Stimulated activated naive CD4-positive, alpha-beta T cell treated with Interleukin-2 at 50 U/mL for 16 hours (primary cell): ENCODE measurements at regions not wholly inside any gene's neighbourhood (a gene's known extent, or its start where the extent isn't known, plus 50 kb on each side); places are given as distances from the start of the nearest gene placed in this dataset.
"Not testable (repeated sequence)": the region's sequence is repeated elsewhere in the genome, so short reads cannot be mapped to it uniquely, and the experiment has no call there.

Experiments used
- DNase-seq: peaks from one replicate; lab custom pipeline; 2025; lab: John Stamatoyannopoulos, UW

DNA sequence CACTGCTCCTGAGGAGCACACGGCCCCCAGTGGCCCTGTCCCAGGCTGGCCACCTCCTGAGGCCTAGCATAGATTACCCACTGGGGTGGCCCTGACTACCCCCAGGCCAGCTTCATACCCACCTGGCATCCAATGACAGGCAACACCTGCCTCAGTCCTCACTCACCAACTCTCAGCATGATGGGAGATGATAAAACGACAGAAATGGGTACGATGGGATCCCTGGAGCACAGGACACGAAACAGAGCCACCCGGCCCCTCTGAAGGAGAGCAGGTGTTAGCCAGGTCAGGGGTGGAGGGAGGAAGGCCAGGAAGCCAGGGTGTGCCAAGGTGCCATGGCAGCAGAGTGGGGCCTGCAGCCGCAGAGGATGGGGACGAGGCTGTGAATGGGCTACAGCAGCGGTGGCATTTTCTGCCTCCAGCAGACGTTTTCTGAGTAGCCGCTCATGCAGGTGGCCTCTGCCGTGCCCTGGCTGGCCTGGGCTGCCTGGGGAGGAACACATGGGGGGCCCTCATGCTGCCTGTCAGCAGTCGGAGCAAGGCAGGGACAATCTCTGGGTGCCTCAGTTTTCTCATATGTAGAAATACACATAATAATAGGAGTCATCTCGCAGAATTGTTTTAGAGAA, 50.2 kb upstream of the FGF3 start:
- no peak for DNase-seq

GRCh38 chr11:69870766-69871165, 51.5 kb upstream of the FGF3 start:
- no peak for DNase-seq

DNA sequence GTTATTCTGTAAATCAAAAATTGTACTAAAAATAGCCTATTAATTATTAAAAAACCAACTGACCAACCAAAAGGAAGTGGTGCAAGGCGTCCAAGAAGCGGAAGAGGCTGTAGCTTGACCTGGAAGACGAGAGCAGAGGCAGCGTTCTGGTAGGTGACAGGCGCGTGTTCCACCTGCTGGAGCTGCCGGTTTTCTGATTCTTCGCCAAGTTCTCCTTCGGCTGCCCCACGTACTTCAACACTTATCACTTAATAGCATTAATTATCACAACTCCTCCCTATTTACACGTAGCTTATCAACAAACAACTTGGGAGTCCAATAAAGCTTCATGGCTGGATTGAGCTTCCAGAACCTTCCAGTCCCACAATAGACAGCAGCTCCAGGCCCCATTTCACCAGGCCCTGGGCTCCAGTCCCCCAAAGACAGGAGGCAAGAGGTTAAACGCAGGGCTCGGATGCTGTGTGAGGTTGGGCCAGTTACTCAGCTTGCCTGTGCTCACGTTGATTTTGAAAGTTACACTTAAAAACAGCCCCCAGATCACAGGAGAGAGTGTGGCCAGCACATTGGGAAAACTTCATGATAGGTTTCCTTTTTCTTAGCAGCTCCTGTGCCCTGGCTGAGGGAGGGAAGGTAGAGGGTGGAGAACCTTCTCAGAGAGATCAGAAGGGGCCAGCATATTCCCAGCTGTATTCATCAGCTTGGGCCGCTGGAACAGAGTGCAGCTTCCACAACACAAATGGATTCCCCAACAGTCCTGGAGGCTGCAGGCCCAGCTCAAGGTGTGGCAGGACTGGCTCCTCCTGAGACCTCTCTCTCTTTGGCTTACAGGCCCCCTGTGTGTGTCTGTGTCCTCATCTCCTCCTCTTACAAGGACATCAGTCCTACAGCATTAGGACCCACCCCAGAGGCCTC, 54.2 kb upstream of the FGF3 start:
- no peak for DNase-seq

- DNase-seq = no peak
Observed at GRCh38 chr11:69874178-69874983, 55.2 kb upstream of the FGF3 start.

GRCh38 chr11:69874984-69875624, 55.9 kb upstream of the FGF3 start:
- DNase-seq = no peak

DNA sequence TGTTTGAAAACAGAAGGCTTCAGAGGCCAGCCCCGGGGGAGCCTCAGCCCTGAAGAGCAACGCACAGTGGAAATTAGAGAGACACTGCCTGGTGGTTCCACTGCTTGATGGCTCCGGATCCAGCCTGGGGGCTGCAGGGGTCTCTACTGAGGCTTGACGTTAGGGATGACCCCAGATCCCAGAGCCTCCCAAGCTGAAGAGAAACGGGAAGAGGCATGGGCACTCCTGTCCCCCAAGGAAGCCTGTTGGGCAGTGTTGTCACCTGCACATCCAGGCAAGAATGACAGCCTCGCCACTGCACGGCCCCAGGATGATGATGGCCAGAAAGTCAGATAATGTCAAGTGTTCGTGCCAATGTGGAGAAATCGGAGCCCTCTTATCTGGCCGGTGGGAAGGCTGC, 56.8 kb upstream of the FGF3 start:
- no peak for DNase-seq

GRCh38 chr11:69877235-69877634, 58.0 kb upstream of the FGF3 start:
- DNase-seq = no peak

- DNase-seq = not testable (repeated sequence)
Observed at GRCh38 chr11:69877704-69878103, 58.5 kb upstream of the FGF3 start.

DNA sequence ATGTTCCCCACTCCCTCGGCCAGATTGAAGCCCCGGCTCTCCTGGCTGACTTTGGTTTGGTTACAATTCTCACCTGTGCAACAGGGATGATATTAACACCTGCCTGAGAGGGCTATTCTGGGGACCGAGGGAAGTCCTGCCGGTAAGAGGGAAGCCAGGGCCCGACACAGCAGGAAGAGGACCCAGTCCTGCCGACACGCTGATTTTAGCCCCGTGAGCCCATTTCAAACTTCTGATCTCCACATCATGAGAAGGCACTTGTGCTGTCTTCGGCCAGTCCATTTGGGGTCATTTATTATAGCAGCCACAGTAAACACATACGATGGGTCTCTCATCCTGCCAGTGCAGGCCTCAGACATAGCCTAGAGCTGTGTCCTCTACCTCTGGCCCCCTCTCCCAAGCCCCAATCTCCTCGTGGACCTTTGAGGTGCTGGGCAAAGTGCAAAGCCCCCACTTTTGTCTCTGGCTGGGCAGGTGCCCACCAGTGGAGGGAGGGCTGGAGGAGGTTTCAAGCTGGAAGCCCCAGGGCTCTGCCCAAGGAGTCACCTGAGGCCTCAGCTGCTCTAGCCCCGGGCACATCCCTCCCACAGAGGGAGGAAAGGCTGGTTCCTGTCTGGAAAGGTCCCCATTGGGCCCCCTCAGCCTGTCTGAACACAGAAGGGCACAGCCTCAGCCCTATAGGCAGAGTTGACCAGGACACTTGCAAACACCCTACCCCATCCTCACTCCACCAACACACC, 59.1 kb upstream of the FGF3 start:
- DNase-seq = no peak

DNA sequence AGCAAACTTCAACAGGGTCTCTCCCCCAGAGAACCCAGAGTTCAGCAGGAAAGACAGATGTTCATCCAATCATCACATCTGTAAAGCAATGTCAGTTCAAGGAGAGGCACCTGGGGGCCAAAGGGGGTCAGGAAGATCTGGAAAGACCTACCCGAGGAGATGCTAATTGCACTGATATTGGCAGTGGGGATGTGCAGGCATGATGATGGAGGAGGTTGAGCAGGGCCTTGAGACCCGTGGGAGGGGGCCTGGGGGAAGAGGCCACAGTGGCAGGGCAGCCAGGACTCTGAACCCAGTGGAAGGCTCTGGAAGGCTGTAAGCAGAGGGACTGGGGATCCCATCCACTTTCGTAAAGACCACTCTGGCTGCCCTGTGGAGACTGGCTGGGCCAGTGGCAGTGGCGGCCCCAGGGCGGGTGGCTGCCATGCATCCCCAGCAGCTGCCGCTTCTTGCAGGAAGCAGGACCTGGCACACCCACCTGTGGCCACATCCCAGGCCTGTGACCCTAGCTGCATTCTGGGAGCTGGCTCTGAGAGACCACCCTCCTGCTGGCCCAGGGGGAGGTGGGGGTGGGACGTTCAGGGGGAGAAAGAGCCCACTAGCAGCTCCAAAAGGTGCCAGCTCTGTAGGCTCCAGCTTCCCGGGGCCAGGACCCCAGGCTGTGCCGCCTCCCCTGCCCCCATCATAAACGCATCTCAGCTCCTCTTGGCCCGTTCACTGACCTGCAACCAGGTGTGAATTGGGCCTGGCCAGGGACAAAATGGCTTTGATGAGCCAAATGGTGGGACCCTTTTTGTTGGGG, 59.9 kb upstream of the FGF3 start:
- no peak for DNase-seq

- DNase-seq = no peak
Observed at GRCh38 chr11:69879729-69880005, 60.5 kb upstream of the FGF3 start.

DNA sequence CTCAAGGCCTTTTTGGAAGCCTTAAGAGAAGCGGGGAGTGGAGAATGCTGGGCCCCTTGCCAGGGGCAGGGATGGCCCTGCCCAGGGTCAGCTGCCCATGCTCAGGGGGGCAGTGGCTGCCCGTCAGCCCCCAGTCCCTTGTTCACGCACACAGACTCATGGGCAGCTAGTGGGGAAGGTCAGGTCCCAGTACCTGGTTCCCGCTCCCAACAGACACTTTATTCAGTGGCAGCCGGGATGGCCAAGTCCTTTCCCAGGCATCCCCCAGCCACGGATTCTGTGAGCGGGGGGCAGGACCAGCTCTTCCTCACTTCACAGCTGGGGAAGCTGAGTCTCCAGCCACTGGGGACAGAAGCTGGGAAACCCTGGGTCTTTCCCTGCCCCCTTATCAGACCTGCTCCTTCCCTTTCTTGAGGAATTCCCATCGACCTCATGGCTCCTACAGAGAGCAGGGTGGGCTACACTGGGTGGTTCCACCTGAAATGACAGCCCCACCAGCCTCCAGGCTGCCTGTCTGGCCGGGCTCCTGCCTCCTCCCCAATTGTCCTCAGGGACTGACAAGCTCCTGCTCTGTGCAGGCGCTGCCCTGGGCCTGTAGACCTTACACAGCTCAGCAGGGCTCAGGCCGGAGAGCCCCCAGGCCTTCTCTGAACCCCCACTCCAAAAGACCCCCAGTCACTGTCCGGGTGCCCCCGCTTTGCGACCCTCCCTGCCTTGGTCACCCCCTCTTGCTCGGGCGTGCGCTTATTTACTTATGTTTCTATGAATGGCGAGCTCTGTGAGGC, 61.0 kb upstream of the FGF3 start:
- DNase-seq = no peak

GRCh38 chr11:69880826-69881445, 61.7 kb upstream of the FGF3 start:
- DNase-seq = no peak

DNA sequence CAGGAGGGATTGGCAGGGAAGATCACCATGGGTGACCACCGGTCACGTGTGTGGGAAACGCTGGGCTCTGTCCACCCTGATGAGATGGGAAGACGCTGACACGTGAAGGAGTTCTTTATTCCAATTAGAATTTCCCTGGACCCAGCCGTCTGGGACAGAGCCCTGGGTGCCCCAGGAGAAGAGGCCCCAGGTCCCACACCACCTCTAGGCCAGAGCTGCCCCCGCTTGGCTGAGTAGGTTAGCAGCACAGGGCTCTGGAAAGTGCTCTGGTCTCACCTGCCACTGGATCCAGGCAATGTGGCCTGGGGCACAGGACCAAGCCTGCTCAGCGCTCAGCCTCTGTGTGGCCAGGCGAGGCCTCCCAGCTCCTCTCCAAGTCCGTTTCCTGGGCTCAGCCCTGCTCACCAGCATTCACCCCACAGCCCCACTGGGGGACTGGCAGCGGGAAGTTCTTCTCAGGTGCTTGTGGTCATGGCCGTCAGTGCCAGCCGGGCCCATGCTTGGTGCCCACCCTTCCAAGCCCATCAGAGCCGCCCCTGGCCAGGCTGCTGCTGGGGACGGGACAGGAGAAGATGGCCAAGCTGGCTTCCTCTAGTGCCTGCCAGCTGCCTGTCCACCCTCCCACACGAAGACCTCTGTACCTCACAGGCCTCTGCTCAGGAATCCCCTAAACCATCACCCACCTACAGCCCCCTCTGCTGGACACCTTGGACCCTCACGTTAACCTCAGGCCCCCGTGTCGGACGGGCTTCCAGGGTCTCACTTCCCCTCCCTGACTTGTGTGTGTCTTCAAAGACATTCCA, 62.5 kb upstream of the FGF3 start:
- DNase-seq = no peak

DNA sequence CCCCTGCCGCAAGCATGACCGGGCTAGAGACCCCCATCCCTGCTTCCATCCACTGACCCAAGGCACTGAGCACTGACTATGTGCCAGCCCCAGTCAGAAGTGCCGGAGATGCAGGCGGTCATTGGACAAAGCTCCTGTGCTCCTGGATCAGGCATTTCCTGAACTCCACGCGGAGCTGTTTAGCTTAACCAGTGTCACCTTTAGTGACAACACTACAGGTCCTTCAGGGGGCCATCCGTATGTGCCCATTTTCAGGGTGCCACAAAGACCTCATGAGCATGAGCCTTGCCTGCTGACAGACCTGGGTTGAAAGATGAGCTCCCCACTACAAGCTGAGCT, 63.0 kb upstream of the FGF3 start:
- no peak for DNase-seq

DNA sequence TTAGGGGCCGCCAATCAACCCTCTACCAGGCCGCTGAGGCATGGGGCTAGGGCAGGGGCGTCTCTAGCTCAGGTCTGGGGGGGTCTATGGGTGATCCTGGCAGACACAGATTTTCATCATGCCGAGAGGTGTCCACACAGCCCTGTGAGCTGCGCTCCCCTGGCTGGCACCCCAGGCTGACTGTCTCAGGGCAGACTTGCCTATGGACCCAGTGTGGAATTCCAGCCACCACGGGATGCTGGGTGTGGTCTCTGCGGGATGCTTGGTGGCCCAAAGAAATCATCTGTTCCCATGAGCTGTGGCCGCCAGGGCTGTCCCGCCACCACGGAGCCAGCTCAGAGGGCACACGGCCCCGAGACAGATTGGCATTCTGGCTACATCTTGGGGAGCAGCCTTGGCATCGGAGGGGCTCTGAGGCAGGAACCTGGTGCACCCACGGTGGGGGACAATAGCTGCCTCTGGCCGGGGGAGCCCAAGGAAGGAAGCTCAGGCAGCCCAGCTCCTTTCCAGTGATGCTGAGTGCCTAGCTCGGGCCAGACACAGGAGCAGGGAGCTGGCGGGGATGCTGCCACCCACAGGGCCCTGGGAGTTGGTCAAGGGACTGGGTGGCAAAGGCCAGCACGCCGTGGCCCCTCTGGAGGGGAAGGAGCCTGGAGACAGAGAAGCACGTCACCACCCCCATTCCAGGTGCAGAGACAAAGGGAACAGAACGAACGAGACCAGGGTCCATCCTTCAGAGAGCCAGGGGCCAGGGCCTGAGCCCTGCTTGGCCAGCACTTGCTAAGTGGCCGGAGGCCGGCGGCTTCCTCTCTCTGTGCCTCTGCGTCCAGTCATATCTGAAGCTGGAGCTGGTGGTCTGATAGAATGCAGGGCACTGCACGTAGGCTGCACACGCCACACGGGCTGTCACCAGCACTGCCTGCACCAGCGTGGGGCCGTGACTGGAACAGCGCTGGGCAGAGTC, 64.4 kb upstream of the FGF3 start:
- no peak for DNase-seq

GRCh38 chr11:69884286-69884685, 65.1 kb upstream of the FGF3 start:
- no peak for DNase-seq

- no peak for DNase-seq
Observed at GRCh38 chr11:69884751-69885150, 65.5 kb upstream of the FGF3 start.
